A549 (cell line): ENCODE measurements at regions not wholly inside any gene's neighbourhood (a gene's known extent, or its start where the extent isn't known, plus 50 kb on each side); places are given as distances from the start of the nearest gene placed in this dataset.

Experiments used
- ATAC-seq, 2 experiments: fragments of 200-7000 bp in 1 of 2; fragments of >200 bp in 1 of 2; cut with Nextera tagmentation in 1 of 2; cut with Tn5 transposase in 1 of 2; 3 replicates each; pipeline versions ENCODE4 v1.8.0 to v1.9.1; 2018 to 2020; ENCODE audit warnings: mild to moderate bottlenecking in 1 of 2, moderate library complexity in 1 of 2
- CTCF ChIA-PET: fragments of 300-600 bp; sonication (Branson Sonifier 250); formaldehyde crosslinking; extraction: SDS; loops from one replicate; lab custom pipeline; 2021; ENCODE audit warnings: antibody characterized with exemption, inconsistent platforms; lab: Yijun Ruan, JAX
- POLR2A ChIA-PET: fragments of 350-600 bp; formaldehyde crosslinking; extraction: SDS; loops from one replicate; lab custom pipeline; 2021; ENCODE audit warnings: antibody characterized with exemption, inconsistent platforms; lab: Yijun Ruan, JAX
- DNase-seq, 2 experiments: peaks; one replicate each; pipeline versions ENCODE4 v3.0.0 to v3.0.0-alpha.2; 2011 to 2016; ENCODE audit warnings: low read depth in 1 of 2, low spot score in 1 of 2
- FAIRE-seq: peaks from 2 replicates; lab custom pipeline; 2011; peaks lifted over from hg19 to GRCh38; lab: Jason Lieb, UNC
- H3K27ac ChIP-seq, 2 experiments: fragments of >200 bp; sonication (Bioruptor Twin); formaldehyde crosslinking; 3 replicates each; pipeline ENCODE4 v1.5.1; 2016 to 2017
- H3K4me1 ChIP-seq: fragments of >200 bp; sonication (Bioruptor Twin); formaldehyde crosslinking; 3 replicates; pipeline ENCODE4 v1.6.1; 2016
- H3K4me2 ChIP-seq: fragments of >200 bp; sonication (Bioruptor Twin); formaldehyde crosslinking; 3 replicates; pipeline ENCODE4 v1.6.1; 2016
- H3K4me3 ChIP-seq: fragments of >200 bp; sonication (Bioruptor Twin); formaldehyde crosslinking; 3 replicates; pipeline ENCODE4 v1.5.1; 2016
- H3K9me3 ChIP-seq: fragments of >200 bp; sonication (Bioruptor Twin); formaldehyde crosslinking; 3 replicates; pipeline ENCODE4 v1.6.1; 2016
- BCL3 ChIP-seq: fragments of >200 bp; sonication (Bioruptor Twin); formaldehyde crosslinking; IDR thresholded peaks from 3 replicates; pipeline ENCODE4 v1.6.1; 2016
- CEBPB ChIP-seq, 2 experiments: fragments of >200 bp in 1 of 2; sonication (Bioruptor Twin) in 1 of 2; formaldehyde crosslinking in 1 of 2; IDR thresholded peaks; 2 replicates each; pipeline ENCODE4 v1.6.1; 2012 to 2016
- CTCF ChIP-seq: fragments of >200 bp; sonication (Bioruptor Twin); formaldehyde crosslinking; IDR thresholded peaks from 3 replicates; pipeline ENCODE4 v1.5.1; 2016
- EHMT2 ChIP-seq: fragments of 200-600 bp; sonication (generic); IDR thresholded peaks from 2 replicates; pipeline ENCODE4 v1.6.1; 2016; ENCODE audit warnings: antibody characterized with exemption, low read depth, mild to moderate bottlenecking, moderate library complexity
- EP300 ChIP-seq, 2 experiments: fragments of >200 bp; sonication (Bioruptor Twin); formaldehyde crosslinking; IDR thresholded peaks; 2 replicates in 1 of 2; 3 replicates in 1 of 2; pipeline ENCODE4 v1.6.1; 2016 to 2017
- FOXS1 ChIP-seq: fragments of 250-450 bp; sonication (Bioruptor Pico); IDR thresholded peaks from 2 replicates; pipeline ENCODE4 v1.5.0; 2020; ENCODE audit warnings: mild to moderate bottlenecking, moderate library complexity
- HDAC2 ChIP-seq: fragments of 200-600 bp; sonication (generic); IDR thresholded peaks from 2 replicates; pipeline ENCODE4 v1.6.1; 2016
- HES2 ChIP-seq: fragments of >200 bp; sonication (Bioruptor Twin); formaldehyde crosslinking; IDR thresholded peaks from 2 replicates; pipeline ENCODE4 v1.6.1; 2016
- HMGXB4 ChIP-seq: fragments of 250-450 bp; sonication (Bioruptor Pico); IDR thresholded peaks from 2 replicates; pipeline ENCODE4 v1.5.0; 2021; ENCODE audit warnings: mild to moderate bottlenecking, moderate library complexity, borderline replicate concordance
- KDM1A ChIP-seq: fragments of 200-600 bp; sonication (generic); IDR thresholded peaks from 2 replicates; pipeline ENCODE4 v1.6.1; 2016; ENCODE audit warnings: low read depth, mild to moderate bottlenecking
- MAX ChIP-seq: IDR thresholded peaks from 2 replicates; pipeline ENCODE4 v1.6.1; 2012
- NPAS2 ChIP-seq: fragments of 250-450 bp; sonication (Bioruptor Pico); IDR thresholded peaks from 2 replicates; pipeline ENCODE4 v1.8.0; 2022; ENCODE audit warnings: mild to moderate bottlenecking, moderate library complexity, borderline replicate concordance
- PHF8 ChIP-seq: fragments of 200-600 bp; sonication (generic); IDR thresholded peaks from 2 replicates; pipeline ENCODE4 v1.6.1; 2016; ENCODE audit warnings: low read depth, mild to moderate bottlenecking, antibody characterized with exemption, moderate library complexity, borderline replicate concordance
- POLR2A ChIP-seq: IDR thresholded peaks from 2 replicates; pipeline ENCODE4 v1.6.1; 2012; ENCODE audit warnings: mild to moderate bottlenecking, low read length
- POLR2AphosphoS2 ChIP-seq: conservative IDR thresholded peaks from 2 replicates; pipeline ENCODE4 v1.6.1; 2012; ENCODE audit warnings: low read length, improper control_type of control experiment, inconsistent platforms
- RAD21 ChIP-seq, 2 experiments: fragments of >200 bp in 1 of 2; sonication (Bioruptor Twin) in 1 of 2; formaldehyde crosslinking in 1 of 2; IDR thresholded peaks in 1 of 2; conservative IDR thresholded peaks in 1 of 2; 2 replicates in 1 of 2; 3 replicates in 1 of 2; pipeline ENCODE4 v1.6.1; 2012 to 2018; ENCODE audit warnings: inconsistent platforms in 1 of 2
- RNF2 ChIP-seq: fragments of 200-600 bp; sonication (generic); IDR thresholded peaks from 2 replicates; pipeline ENCODE4 v1.6.1; 2016; ENCODE audit warnings: low read depth, mild to moderate bottlenecking, antibody characterized with exemption, moderate library complexity, borderline replicate concordance
- USF2 ChIP-seq: fragments of 450-650 bp; IDR thresholded peaks from 2 replicates; pipeline ENCODE4 v1.6.1; 2014; ENCODE audit warnings: antibody characterized with exemption
- ZNF302 ChIP-seq: fragments of 250-450 bp; sonication (Bioruptor Pico); IDR thresholded peaks from 2 replicates; pipeline ENCODE4 v1.9.0; 2021; ENCODE audit warnings: inconsistent platforms, mild to moderate bottlenecking, moderate library complexity
- ZSCAN20 ChIP-seq: fragments of 250-450 bp; sonication (Bioruptor Pico); IDR thresholded peaks from 2 replicates; pipeline ENCODE4 v1.8.0; 2022; ENCODE audit warnings: mild to moderate bottlenecking, moderate library complexity
- WGBS: methylation state at CpG from one replicate; pipeline ENCODE4 v1.1.6; 2017; ENCODE audit errors: missing lambda C conversion rate; 5-methylcytosine and 5-hydroxymethylcytosine counted together

GRCh38 chr5:138645778-138646575, 70.8 kb upstream of the HSPA9 start:
- H3K4me2 ChIP-seq: no peak overlapping the region
- TF ChIP-seq USF2 (no peak), CEBPB (IDR thresholded peaks at IDR 0.05) (no peak), NPAS2 (no peak), EP300 (IDR thresholded peaks at IDR 0.05) (no peak), HES2 (no peak), CTCF (no peak), ZSCAN20 (no peak), HDAC2 (no peak), RNF2 (no peak), MAX (no peak), FOXS1 (no peak), BCL3 (no peak), KDM1A (no peak), PHF8 (no peak), HMGXB4 (CRISPR knock-in tag) (no peak), EHMT2 (no peak), ZNF302 (CRISPR knock-in tag) (no peak)
- no peaks in the 10 kb centered on the region for H3K4me1 ChIP-seq
- DNase-seq (no peak), ATAC-seq (no peak), FAIRE-seq (no peak)
- ChIA-PET CTCF (interaction anchor here (0.8 to 2.5 kb wide), 6 partner anchors 10 to 602 kb away, joined by 3 to 11 read pairs (median 4); partner anchors contain the start of gene CTNNA1), POLR2A (no interaction called here)
- H3K4me3 ChIP-seq: no peak overlapping the region
- no peak overlapping the region for H3K27ac ChIP-seq
- WGBS: 55% methylated on average over 5 of the region's 5 CpGs
- H3K9me3 ChIP-seq: no peaks in the 10 kb centered on the region

- 59% methylated on average over 5 of the region's 5 CpGs for WGBS
- DNase-seq (no peak), ATAC-seq (peak; percentile 20 to 38; a peak in 1 of 6 replicates), FAIRE-seq (no peak)
- Histone ChIP-seq H3K27ac (no peak overlapping the region), H3K4me3 (no peak overlapping the region), H3K4me1 (no peaks in the 10 kb centered on the region), H3K9me3 (no peaks in the 10 kb centered on the region), H3K4me2 (no peak overlapping the region)
- ChIA-PET CTCF (interaction anchor here (0.6 to 5.9 kb wide), 14 partner anchors 10 to 630 kb away, joined by 3 to 73 read pairs (median 3); no protein-coding TSS in a partner anchor), POLR2A (interaction anchor here (0.6 kb wide), 1 partner anchor 225 kb away, joined by 3 read pairs; no protein-coding TSS in a partner anchor)
- no peak for TF ChIP-seq POLR2AphosphoS2
- TF ChIP-seq POLR2A: no peak
- peak in 1 of 2 experiments; percentile 9; a peak in 1 of 5 replicates for TF ChIP-seq RAD21 (conservative IDR thresholded peaks at IDR 0.05 in 1 of 2, IDR thresholded peaks at IDR 0.05 in 1 of 2)
Observed at GRCh38 chr5:138643040-138643791, 68.0 kb upstream of the HSPA9 start.
